Jurkat, Clone E6-1 (cell line): ENCODE measurements at regions not wholly inside any gene's neighbourhood (a gene's known extent, or its start where the extent isn't known, plus 50 kb on each side); places are given as distances from the start of the nearest gene placed in this dataset.

Source experiments
- DNase-seq: peaks from one replicate; pipeline ENCODE4 v3.0.0-alpha.2; 2011; ENCODE audit warnings: low read depth, low spot score
- H3K4me3 ChIP-seq: 2 replicates; pipeline ENCODE4 v1.5.1; 2011; ENCODE audit warnings: mild to moderate bottlenecking, low read length, control low read depth, moderate library complexity

- DNase-seq, result no peak
- no peak overlapping the region for H3K4me3 ChIP-seq
These were observed 351.9 kb downstream of the ENC1 start for GRCh38 chr5:74288448-74289108.

- no peak for DNase-seq
- H3K4me3 ChIP-seq, result no peak overlapping the region
These were observed 352.5 kb downstream of the ENC1 start for GRCh38 chr5:74288038-74288437.

DNA sequence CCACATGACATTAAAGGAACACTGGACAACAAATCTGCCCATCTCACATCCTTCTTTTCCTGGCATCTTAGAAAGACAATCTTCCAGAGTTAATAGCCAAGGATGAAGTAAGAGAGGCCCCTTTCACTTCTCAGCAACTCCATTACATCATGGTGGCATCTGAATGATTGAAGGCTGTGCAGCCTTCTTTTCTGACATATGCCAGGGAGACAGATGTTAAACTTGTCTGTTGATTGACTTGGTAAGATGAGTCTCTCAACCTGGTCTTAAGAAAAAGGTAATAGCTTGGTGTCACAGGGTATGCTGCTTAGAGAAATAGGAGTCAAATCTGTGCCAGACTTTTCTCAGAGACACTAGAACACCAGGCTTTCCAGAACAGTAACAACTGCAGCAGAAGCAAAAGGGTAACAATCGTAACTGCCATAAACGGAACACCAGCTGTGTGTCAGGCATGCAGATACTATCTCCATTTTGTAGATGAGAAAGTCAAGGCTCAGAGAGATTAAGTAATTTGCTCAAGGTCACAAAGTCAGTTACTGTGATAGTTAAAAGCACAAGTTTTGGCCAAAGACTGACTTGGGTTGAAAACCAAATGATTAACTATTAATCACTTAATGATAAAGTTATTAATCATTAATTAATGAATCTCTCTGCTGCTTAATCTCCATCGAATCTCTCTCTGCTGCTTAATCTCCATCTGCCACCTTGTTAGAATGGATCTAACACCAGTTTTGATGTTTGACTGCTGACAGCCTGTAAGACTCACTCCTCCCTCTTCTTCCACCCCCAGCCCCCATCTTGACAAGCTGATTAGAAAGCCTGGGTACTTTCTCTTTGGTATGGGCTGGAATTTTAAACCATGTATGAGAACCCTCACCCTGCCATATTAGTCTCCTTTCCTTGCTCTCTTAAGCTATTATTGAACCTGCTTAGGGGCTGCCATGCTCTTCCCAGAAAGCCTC, 353.5 kb downstream of the ENC1 start:
- H3K4me3 ChIP-seq, result no peak overlapping the region
- peak; percentile 37 for DNase-seq

- DNase-seq, result no peak
- no peak overlapping the region for H3K4me3 ChIP-seq
These were observed 354.8 kb downstream of the ENC1 start for GRCh38 chr5:74285675-74286280.

- no peak overlapping the region for H3K4me3 ChIP-seq
- peak; percentile 37 for DNase-seq
These were observed 358.0 kb downstream of the ENC1 start for GRCh38 chr5:74282490-74282889.

DNA sequence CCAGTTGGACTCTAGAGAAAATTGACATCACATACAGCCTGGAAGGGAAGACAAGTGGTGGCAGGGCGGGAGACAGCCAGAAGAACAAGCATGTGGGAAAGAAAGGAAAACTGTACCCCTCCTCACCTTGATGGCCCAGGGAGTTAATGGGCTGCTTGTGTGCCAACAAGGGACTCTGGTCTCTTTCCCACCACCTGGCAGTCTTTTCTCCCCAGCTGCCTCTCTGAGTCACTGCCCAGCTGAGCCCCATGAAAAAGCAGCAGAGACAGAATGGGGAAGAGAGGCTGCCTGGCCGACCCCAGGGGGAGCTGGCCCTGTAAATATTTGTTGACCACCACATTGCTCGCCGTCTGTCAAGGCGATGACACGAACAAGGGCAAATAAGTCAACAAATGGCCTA, 359.4 kb downstream of the ENC1 start:
- DNase-seq, result no peak
- H3K4me3 ChIP-seq, result no peak overlapping the region

GRCh38 chr5:74280306-74280705, 360.2 kb downstream of the ENC1 start:
- DNase-seq, result no peak

DNA sequence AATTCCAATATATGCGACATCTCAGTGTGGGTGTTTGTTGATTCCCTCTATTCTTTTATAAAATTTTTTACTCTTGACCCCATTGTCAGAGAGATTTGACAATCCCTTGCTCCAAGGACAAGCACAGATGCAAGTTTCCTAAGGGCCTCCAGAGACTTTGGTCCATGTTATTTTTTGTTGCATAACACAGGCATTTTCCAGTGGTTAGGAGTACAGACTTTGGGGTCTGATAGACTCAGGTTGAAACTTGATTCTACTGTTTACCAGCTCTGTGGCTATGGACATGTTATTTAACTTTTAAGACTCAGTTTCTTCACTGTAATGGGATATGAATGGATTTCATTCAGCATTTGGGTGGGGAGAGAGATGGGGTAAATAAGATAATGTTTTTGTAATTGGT, 361.3 kb downstream of the ENC1 start:
- H3K4me3 ChIP-seq, result no peak overlapping the region

More at GRCh38 chr5:74280306-74280705, 360.2 kb downstream of the ENC1 start:
- H3K4me3 ChIP-seq, result no peak overlapping the region

GRCh38 chr5:74277418-74277817, 363.1 kb downstream of the ENC1 start:
- DNase-seq, result no peak
- H3K4me3 ChIP-seq, result no peak overlapping the region

More for the DNA sequence above, 361.3 kb downstream of the ENC1 start:
- DNase-seq, result no peak

GRCh38 chr5:74275171-74275992, 365.1 kb downstream of the ENC1 start:
- no peak for DNase-seq
- H3K4me3 ChIP-seq, result no peak overlapping the region

- no peak for DNase-seq
- H3K4me3 ChIP-seq, result no peak overlapping the region
These were observed 366.2 kb downstream of the ENC1 start for GRCh38 chr5:74274326-74274725.

DNA sequence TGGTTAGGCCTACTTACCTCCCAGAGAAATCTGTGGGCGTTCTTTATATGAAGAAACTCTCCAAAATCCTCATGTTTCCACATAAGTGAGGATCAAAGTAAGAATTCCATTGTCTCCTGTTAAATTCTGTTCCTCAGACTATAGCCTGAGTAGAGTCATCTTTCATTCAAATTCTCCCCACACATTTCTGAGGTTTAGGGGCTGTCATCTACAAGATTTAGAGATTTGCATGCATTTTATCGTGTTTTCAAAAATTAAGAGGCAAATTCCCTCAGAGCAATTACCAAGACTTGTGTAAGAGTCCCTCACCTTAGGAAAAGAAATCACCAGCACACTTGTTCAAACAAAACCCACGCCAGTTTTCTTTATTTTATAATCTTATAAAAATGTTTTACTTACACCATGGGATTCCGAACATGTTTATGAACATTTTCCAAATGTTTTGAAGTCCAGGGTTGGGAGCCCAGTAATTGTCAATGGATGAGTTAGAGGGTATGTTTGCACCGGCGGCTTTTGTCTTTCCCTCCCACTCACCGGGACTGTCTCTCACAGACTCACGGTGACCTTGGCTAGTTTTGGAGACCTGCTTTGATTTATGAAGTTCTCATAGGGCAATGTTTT, 367.6 kb downstream of the ENC1 start:
- DNase-seq, result no peak
- H3K4me3 ChIP-seq, result no peak overlapping the region

GRCh38 chr5:74272024-74272775, 368.3 kb downstream of the ENC1 start:
- DNase-seq, result no peak

DNA sequence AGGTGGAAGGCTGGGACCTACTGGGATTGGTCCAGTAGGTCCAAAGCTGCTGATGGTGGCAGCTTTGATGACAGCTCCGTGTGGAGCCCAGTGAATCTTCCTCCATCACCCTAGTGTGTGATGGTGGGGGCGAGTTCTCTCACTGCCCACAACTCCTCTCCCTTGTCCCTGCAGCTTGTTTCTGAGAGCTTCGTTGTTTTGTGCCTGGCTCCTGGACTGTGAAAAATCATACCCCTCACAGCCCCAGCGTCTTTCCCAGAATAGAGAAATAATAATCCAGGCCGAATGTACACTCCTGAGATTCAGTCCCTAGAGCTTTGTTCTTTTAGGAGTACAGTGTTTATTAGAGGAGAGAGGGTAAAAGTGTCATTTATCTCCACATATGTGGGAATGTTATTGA, 372.2 kb downstream of the ENC1 start:
- DNase-seq, result no peak
- no peak overlapping the region for H3K4me3 ChIP-seq

More at GRCh38 chr5:74272024-74272775, 368.3 kb downstream of the ENC1 start:
- H3K4me3 ChIP-seq, result no peak overlapping the region

DNA sequence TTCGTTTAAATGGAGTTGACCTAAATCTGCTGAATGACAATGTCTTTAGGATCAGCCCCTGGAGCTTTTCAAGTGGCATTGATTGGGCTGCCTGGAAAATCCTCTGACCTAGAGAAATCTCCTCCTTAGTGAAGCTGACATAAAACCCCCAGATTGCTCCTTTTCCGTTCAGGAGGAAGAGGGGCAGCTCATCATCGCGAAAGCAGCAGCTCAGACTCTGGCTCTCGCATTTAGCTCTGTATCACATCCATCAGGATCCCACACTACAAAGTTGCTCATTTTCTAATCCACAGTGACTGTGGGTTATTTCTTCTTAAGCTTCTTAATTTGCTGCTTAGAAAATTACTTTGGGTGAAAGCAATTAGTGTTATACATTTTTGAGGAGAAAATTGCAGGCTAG, 373.7 kb downstream of the ENC1 start:
- no peak for DNase-seq
- H3K4me3 ChIP-seq, result no peak overlapping the region

DNA sequence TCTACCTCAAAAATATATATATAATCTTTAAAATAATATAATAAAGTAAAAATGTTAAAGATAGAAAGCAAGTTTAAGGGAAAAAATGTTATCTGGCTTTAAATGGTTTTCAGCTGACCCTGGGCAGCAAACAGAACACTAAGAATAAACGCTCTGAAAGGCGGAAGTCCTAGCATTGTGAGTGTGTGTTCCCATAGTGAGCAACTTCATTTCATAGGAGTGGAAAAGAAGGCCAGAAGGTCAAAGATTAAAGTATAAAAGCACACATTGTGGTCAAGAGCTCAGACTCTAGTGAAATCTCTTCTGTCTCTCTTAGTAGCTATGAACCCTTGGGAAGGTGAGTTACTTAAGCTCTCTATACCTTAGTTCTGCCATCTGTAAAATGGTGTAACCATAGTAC, 374.4 kb downstream of the ENC1 start:
- H3K4me3 ChIP-seq, result no peak overlapping the region
- DNase-seq, result no peak

DNA sequence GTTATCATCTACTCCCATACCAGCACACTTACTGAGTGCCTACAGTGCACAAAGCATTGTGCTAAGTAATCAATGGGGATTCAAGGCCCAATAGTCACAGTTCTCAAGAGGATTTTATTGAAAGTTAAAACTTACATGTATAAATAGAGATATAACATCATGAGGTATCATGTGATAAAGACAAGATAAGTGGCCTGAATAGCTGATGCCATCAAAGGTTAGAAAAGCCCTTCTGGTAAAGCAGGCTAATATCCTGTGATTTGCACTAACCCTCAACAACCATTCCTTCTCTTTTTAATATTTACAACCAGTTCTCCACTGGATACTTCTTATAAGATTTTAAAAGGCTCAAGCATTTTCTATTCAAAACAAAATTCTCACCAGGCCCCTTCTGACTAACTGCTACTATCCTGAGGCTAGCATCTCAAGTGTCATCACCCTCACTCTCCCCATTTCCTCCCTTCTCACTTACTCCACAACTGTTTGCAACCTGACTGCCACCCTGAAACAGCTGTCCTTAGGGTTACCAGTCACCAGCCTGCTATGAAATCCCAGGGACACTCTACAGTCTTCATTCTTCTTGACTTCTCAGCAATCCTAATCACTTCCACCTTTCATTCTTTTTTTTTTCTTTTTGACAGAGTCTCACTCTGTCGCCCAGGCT, 377.9 kb downstream of the ENC1 start:
- DNase-seq, result no peak
- H3K4me3 ChIP-seq, result no peak overlapping the region

- no peak for DNase-seq
- H3K4me3 ChIP-seq, result no peak overlapping the region
These were observed 378.7 kb downstream of the ENC1 start for GRCh38 chr5:74261866-74262265.
